ENCODE measurements at regions not wholly inside any gene's neighbourhood (a gene's known extent, or its start where the extent isn't known, plus 50 kb on each side); places are given as distances from the start of the nearest gene placed in this dataset.
"Not testable (repeated sequence)": the region's sequence is repeated elsewhere in the genome, so short reads cannot be mapped to it uniquely, and the experiment has no call there.

DNA sequence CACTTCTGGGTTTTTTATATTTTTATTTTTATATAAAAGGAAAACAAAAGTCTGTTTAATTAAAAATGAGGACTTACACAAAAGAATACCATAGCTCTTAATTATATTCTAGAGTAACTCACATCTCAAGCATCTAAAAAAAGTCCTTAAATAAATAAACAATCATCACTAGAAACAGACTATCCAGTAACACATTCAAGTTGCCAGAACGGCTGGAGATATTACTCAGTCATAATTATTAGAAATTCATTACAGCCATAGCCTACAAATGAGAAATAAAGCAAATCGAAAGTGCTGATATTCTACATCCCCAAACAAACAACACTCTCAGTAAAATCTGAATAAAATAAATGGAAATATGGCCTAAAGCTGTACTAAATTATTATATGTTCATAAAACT, 182.5 kb upstream of the C11orf58 start:
- no peak for DNase-seq (ENCODE audit: low read depth in 6 of 9, low spot score in 9 of 9)
- WGBS = 81% methylated on average over 2 of the region's 2 CpGs

DNA sequence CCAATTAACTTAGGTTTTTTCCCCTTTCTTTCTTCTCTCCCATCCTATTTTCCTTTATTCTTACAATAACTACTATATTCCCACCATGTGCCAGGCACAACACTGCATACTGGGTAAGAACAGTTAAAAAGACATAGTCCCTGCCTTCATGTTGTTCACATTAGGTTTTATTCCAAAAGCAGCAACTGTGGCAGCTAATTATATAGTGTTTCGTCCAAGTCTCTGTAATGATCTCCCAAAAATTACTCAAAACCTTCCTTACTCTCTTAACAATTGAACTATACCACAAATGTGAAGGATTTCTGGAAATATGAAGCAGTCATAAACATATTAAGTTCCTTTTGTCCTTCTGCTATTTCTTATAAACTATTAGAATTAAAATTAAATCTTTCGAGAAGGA, 184.1 kb upstream of the C11orf58 start:
- Histone ChIP-seq H3K36me3 (ENCODE audit: control insufficient read depth in 2 of 2, insufficient read depth in 2 of 2, low read length in 1 of 2) (no peaks in the 10 kb centered on the region), H3K4me1 (ENCODE audit: control insufficient read depth in 2 of 2, insufficient read depth in 2 of 2, low read length in 2 of 2) (no peaks in the 10 kb centered on the region), H3K27ac (ENCODE audit: low read depth in 1 of 2, low read length in 1 of 2) (no peak overlapping the region), H3K27me3 (ENCODE audit: control insufficient read depth in 2 of 2, insufficient read depth in 1 of 2, low read length in 1 of 2) (no peaks in the 10 kb centered on the region), H3K9me3 (ENCODE audit: control insufficient read depth in 2 of 2, insufficient read depth in 1 of 2, low read length in 1 of 2) (no peaks in the 10 kb centered on the region), H3K4me3 (ENCODE audit: low read length in 2 of 2) (no peak overlapping the region)
- 92% methylated on average over 2 of the region's 2 CpGs for WGBS
- no peak for DNase-seq (ENCODE audit: low read depth in 6 of 9, low spot score in 9 of 9)

More for the DNA sequence above, 182.5 kb upstream of the C11orf58 start:
- Histone ChIP-seq H3K27ac (ENCODE audit: low read depth in 1 of 2, low read length in 1 of 2) (no peak overlapping the region), H3K27me3 (ENCODE audit: control insufficient read depth in 2 of 2, insufficient read depth in 1 of 2, low read length in 1 of 2) (no peaks in the 10 kb centered on the region), H3K36me3 (ENCODE audit: control insufficient read depth in 2 of 2, insufficient read depth in 2 of 2, low read length in 1 of 2) (no peaks in the 10 kb centered on the region), H3K9me3 (ENCODE audit: control insufficient read depth in 2 of 2, insufficient read depth in 1 of 2, low read length in 1 of 2) (no peaks in the 10 kb centered on the region), H3K4me1 (ENCODE audit: control insufficient read depth in 2 of 2, insufficient read depth in 2 of 2, low read length in 2 of 2) (no peaks in the 10 kb centered on the region), H3K4me3 (ENCODE audit: low read length in 2 of 2) (no peak overlapping the region)

DNA sequence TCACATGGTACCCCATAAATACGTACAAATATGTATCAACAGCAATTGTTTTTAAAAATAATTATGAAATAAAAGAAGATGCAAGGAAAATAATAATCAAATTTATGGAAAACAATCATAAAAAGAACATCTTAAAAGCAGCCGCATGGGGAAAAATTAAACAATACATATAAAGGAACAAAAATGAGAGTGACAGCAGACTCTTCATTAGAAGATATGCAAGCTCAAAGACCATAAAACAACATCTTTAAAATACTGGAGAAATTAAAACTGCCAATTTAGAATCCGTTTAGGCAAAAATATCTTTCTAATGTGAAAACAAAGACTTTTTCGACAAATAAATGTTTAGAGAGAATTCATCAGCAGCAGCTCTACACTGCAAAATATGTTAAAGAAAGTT, 190.6 kb upstream of the C11orf58 start:
- H3K27ac ChIP-seq (ENCODE audit: low read depth in 1 of 2, low read length in 1 of 2) = no peak overlapping the region
- DNase-seq (ENCODE audit: low read depth in 6 of 9, low spot score in 9 of 9) = no peak
- no peaks in the 10 kb centered on the region for H3K27me3 ChIP-seq (ENCODE audit: control insufficient read depth in 2 of 2, insufficient read depth in 1 of 2, low read length in 1 of 2)
- 98% methylated on average over 4 of the region's 4 CpGs for WGBS
- no peaks in the 10 kb centered on the region for H3K36me3 ChIP-seq (ENCODE audit: control insufficient read depth in 2 of 2, insufficient read depth in 2 of 2, low read length in 1 of 2)
- no peak overlapping the region for H3K4me3 ChIP-seq (ENCODE audit: low read length in 2 of 2)
- no peaks in the 10 kb centered on the region for H3K9me3 ChIP-seq (ENCODE audit: control insufficient read depth in 2 of 2, insufficient read depth in 1 of 2, low read length in 1 of 2)
- no peaks in the 10 kb centered on the region for H3K4me1 ChIP-seq (ENCODE audit: control insufficient read depth in 2 of 2, insufficient read depth in 2 of 2, low read length in 2 of 2)

DNA sequence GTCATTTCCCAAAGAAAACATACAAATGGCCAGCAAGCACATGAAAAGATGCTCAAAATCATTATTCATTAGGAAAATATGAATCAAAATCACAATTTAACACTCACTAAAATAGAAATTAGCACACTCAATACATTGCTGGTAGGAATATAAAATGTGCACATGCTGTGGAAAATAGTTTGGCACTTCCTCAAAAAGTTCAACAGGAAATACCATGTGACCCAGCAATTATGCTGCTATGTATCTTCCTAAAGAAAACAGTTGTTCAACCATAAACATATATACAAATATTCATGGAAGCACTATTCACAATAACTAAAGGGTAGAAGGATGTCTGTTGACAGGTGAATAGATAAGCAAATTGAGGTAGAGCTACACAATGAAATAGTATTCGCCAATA, 187.3 kb upstream of the SOX6 start:
- H3K9me3 ChIP-seq (ENCODE audit: control insufficient read depth in 2 of 2, insufficient read depth in 1 of 2, low read length in 1 of 2) = no peaks in the 10 kb centered on the region
- no peaks in the 10 kb centered on the region for H3K27me3 ChIP-seq (ENCODE audit: control insufficient read depth in 2 of 2, insufficient read depth in 1 of 2, low read length in 1 of 2)
- no peak for DNase-seq (ENCODE audit: low read depth in 6 of 9, low spot score in 9 of 9)
- no peaks in the 10 kb centered on the region for H3K36me3 ChIP-seq (ENCODE audit: control insufficient read depth in 2 of 2, insufficient read depth in 2 of 2, low read length in 1 of 2)
- H3K4me1 ChIP-seq (ENCODE audit: control insufficient read depth in 2 of 2, insufficient read depth in 2 of 2, low read length in 2 of 2) = no peaks in the 10 kb centered on the region
- no peak overlapping the region for H3K27ac ChIP-seq (ENCODE audit: low read depth in 1 of 2, low read length in 1 of 2)
- no peak overlapping the region for H3K4me3 ChIP-seq (ENCODE audit: low read length in 2 of 2)
- 99% methylated on average over 1 of the region's 1 CpG for WGBS

DNA sequence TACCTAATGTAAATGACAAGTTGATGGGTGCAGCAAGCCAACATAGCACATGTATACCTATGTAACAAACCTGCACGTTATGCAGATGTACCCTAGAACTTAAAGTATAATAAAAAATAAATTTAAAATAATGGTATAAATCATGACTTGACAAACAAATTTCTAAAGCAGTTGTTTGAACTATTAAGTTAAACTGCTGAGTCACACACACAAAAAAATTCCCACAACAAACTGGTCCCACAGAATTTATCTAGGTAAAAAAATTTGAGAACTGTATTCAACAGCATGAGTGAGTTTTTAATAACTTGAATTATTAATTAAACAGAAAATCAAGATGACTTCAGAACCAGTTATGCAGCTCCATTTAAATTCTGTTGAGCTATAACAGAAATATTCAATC, 186.0 kb upstream of the SOX6 start:
- H3K9me3 ChIP-seq (ENCODE audit: control insufficient read depth in 2 of 2, insufficient read depth in 1 of 2, low read length in 1 of 2) = no peaks in the 10 kb centered on the region
- 97% methylated on average over 1 of the region's 1 CpG for WGBS
- no peaks in the 10 kb centered on the region for H3K4me1 ChIP-seq (ENCODE audit: control insufficient read depth in 2 of 2, insufficient read depth in 2 of 2, low read length in 2 of 2)
- DNase-seq (ENCODE audit: low read depth in 6 of 9, low spot score in 9 of 9) = no peak
- no peak overlapping the region for H3K4me3 ChIP-seq (ENCODE audit: low read length in 2 of 2)
- no peak overlapping the region for H3K27ac ChIP-seq (ENCODE audit: low read depth in 1 of 2, low read length in 1 of 2)
- no peaks in the 10 kb centered on the region for H3K36me3 ChIP-seq (ENCODE audit: control insufficient read depth in 2 of 2, insufficient read depth in 2 of 2, low read length in 1 of 2)
- H3K27me3 ChIP-seq (ENCODE audit: control insufficient read depth in 2 of 2, insufficient read depth in 1 of 2, low read length in 1 of 2) = no peaks in the 10 kb centered on the region

DNA sequence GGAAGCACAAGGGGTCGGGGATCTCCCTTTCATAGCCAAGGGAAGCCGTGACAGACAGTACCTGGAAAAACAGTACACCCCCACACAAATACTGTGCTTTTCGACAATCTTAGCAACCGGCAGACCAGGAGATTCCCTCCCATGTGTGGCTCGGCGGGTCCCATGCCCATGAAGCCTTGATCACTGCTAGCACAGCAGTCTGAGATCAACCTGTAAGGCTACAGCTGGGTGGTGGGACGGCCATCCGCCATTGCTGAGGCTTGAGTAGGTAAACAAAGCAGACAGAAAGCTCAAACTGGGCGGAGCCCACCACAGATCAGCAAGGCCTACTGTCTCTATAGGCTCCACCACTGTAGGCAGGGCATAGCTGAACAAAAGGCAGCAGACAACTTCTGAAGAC, 180.2 kb upstream of the SOX6 start:
- no peak overlapping the region for H3K4me3 ChIP-seq (ENCODE audit: low read length in 2 of 2)
- DNase-seq (ENCODE audit: low read depth in 6 of 9, low spot score in 9 of 9) = no peak
- WGBS = 95% methylated on average over 9 of the region's 9 CpGs
- no peaks in the 10 kb centered on the region for H3K36me3 ChIP-seq (ENCODE audit: control insufficient read depth in 2 of 2, insufficient read depth in 2 of 2, low read length in 1 of 2)
- no peaks in the 10 kb centered on the region for H3K9me3 ChIP-seq (ENCODE audit: control insufficient read depth in 2 of 2, insufficient read depth in 1 of 2, low read length in 1 of 2)
- no peak overlapping the region for H3K27ac ChIP-seq (ENCODE audit: low read depth in 1 of 2, low read length in 1 of 2)
- no peaks in the 10 kb centered on the region for H3K4me1 ChIP-seq (ENCODE audit: control insufficient read depth in 2 of 2, insufficient read depth in 2 of 2, low read length in 2 of 2)
- H3K27me3 ChIP-seq (ENCODE audit: control insufficient read depth in 2 of 2, insufficient read depth in 1 of 2, low read length in 1 of 2) = no peaks in the 10 kb centered on the region

DNA sequence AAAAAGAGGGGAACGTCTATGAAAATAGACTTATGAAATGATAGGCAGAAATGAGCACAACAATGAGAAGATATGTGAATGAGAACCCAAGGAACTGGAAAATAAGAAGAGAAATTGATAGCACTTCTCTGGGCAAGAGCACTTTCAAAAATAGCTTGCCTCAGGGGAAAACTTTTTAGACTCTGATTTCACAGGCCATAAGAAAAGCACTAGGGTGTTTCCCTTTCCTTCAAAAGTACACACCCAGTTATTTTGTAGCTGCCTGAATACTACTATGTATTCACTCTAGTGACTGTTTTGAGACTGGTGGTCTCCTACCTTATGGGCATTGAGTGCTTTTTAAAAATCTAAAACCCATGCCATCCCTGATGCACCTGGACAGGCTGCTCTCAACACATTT, 172.3 kb upstream of the SOX6 start:
- H3K27ac ChIP-seq (ENCODE audit: low read depth in 1 of 2, low read length in 1 of 2) = no peak overlapping the region
- H3K27me3 ChIP-seq (ENCODE audit: control insufficient read depth in 2 of 2, insufficient read depth in 1 of 2, low read length in 1 of 2) = no peaks in the 10 kb centered on the region
- 88% methylated on average over 1 of the region's 1 CpG for WGBS
- no peaks in the 10 kb centered on the region for H3K4me1 ChIP-seq (ENCODE audit: control insufficient read depth in 2 of 2, insufficient read depth in 2 of 2, low read length in 2 of 2)
- no peaks in the 10 kb centered on the region for H3K36me3 ChIP-seq (ENCODE audit: control insufficient read depth in 2 of 2, insufficient read depth in 2 of 2, low read length in 1 of 2)
- no peak for DNase-seq (ENCODE audit: low read depth in 6 of 9, low spot score in 9 of 9)
- H3K9me3 ChIP-seq (ENCODE audit: control insufficient read depth in 2 of 2, insufficient read depth in 1 of 2, low read length in 1 of 2) = no peaks in the 10 kb centered on the region
- H3K4me3 ChIP-seq (ENCODE audit: low read length in 2 of 2) = no peak overlapping the region

DNA sequence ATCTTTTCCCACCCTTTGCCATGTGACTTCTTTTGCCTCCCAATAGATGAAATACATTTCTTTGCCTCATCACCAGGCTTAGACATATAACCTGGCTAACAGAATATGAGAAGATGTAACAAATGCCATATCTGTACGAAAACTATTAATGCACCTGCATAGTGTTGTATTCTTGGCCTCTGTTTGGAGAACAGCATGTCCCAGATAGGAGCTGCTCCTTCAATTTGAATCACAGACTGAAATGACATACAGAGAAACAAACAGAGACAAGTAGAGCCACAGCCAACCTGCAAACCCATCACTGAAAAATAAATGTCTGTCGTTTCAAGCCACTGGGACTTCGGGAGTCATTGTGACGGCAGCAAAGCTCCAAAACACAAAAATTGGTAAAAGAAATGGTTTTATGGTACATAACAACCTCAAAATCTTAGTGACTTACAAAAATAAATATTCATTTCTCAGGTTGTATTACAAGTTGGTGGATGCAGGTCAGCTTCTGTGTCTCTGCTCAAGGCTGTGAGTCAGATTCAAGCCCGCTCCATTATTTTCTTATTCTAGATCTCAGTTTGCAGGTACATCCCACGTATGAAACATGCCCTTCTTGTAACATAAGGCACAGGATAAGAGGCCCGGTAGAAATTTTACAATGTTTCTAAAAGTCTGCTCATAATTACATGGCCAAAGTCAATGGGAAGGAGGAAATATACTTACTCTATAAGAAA, 171.3 kb upstream of the SOX6 start:
- Histone ChIP-seq H3K36me3 (ENCODE audit: control insufficient read depth in 2 of 2, insufficient read depth in 2 of 2, low read length in 1 of 2) (no peaks in the 10 kb centered on the region), H3K9me3 (ENCODE audit: control insufficient read depth in 2 of 2, insufficient read depth in 1 of 2, low read length in 1 of 2) (no peaks in the 10 kb centered on the region), H3K27ac (ENCODE audit: low read depth in 1 of 2, low read length in 1 of 2) (no peak overlapping the region), H3K4me3 (ENCODE audit: low read length in 2 of 2) (no peak overlapping the region), H3K27me3 (ENCODE audit: control insufficient read depth in 2 of 2, insufficient read depth in 1 of 2, low read length in 1 of 2) (no peaks in the 10 kb centered on the region), H3K4me1 (ENCODE audit: control insufficient read depth in 2 of 2, insufficient read depth in 2 of 2, low read length in 2 of 2) (no peaks in the 10 kb centered on the region)
- DNase-seq (ENCODE audit: low read depth in 6 of 9, low spot score in 9 of 9) = no peak
- 92% methylated on average over 7 of the region's 7 CpGs for WGBS

DNA sequence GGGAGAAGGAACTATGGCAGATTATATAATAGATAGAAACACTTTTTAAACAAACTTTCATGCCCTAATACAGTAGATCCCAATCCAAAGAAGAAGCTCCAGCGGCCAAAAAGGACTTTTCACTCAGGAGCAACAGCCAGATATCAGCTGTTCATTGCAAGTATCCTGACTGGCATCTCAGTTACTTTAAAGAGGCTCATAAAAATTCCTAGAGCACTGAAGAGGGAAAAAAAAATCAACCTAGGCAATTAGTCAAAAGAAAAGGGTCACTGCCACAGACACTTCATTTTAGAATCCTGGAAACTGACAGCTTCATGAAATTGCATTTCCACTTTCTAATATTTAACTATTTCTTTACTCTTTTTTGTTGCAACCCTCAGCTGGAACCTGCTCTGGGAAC, 170.6 kb upstream of the SOX6 start:
- no peak overlapping the region for H3K27ac ChIP-seq (ENCODE audit: low read depth in 1 of 2, low read length in 1 of 2)
- 91% methylated on average over 1 of the region's 1 CpG for WGBS
- no peaks in the 10 kb centered on the region for H3K27me3 ChIP-seq (ENCODE audit: control insufficient read depth in 2 of 2, insufficient read depth in 1 of 2, low read length in 1 of 2)
- H3K4me1 ChIP-seq (ENCODE audit: control insufficient read depth in 2 of 2, insufficient read depth in 2 of 2, low read length in 2 of 2) = no peaks in the 10 kb centered on the region
- H3K9me3 ChIP-seq (ENCODE audit: control insufficient read depth in 2 of 2, insufficient read depth in 1 of 2, low read length in 1 of 2) = no peaks in the 10 kb centered on the region
- no peak for DNase-seq (ENCODE audit: low read depth in 6 of 9, low spot score in 9 of 9)
- H3K4me3 ChIP-seq (ENCODE audit: low read length in 2 of 2) = no peak overlapping the region
- H3K36me3 ChIP-seq (ENCODE audit: control insufficient read depth in 2 of 2, insufficient read depth in 2 of 2, low read length in 1 of 2) = no peaks in the 10 kb centered on the region

DNA sequence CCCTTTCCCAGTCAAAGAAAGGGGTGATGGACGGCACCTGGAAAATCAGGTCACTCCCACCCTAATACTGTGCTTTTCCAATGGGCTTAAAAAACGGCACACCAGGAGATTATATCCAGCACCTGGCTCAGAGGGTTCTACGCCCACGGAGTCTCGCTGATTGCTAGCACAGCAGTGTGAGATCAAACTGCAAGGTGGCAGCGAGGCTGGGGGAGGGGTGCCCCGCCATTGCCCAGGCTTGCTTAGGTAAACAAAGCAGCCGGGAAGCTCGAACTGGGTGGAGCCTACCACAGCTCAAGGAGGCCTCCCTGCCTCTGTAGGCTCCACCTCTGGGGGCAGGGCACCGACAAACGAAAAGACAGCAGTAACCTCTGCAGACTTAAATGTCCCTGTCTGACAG, 164.4 kb upstream of the SOX6 start:
- WGBS = 98% methylated on average over 11 of the region's 11 CpGs
- not testable (repeated sequence) for DNase-seq (ENCODE audit: low read depth in 6 of 9, low spot score in 9 of 9); H3K36me3 ChIP-seq (ENCODE audit: control insufficient read depth in 2 of 2, insufficient read depth in 2 of 2, low read length in 1 of 2)

More for the DNA sequence above, 164.4 kb upstream of the SOX6 start:
- not testable (repeated sequence) for H3K27ac ChIP-seq (ENCODE audit: low read depth in 1 of 2, low read length in 1 of 2); H3K27me3 ChIP-seq (ENCODE audit: control insufficient read depth in 2 of 2, insufficient read depth in 1 of 2, low read length in 1 of 2); H3K4me3 ChIP-seq (ENCODE audit: low read length in 2 of 2); H3K4me1 ChIP-seq (ENCODE audit: control insufficient read depth in 2 of 2, insufficient read depth in 2 of 2, low read length in 2 of 2); H3K9me3 ChIP-seq (ENCODE audit: control insufficient read depth in 2 of 2, insufficient read depth in 1 of 2, low read length in 1 of 2)
